ENCODE measurements at regions not wholly inside any gene's neighbourhood (a gene's known extent, or its start where the extent isn't known, plus 50 kb on each side); places are given as distances from the start of the nearest gene placed in this dataset.

DNA sequence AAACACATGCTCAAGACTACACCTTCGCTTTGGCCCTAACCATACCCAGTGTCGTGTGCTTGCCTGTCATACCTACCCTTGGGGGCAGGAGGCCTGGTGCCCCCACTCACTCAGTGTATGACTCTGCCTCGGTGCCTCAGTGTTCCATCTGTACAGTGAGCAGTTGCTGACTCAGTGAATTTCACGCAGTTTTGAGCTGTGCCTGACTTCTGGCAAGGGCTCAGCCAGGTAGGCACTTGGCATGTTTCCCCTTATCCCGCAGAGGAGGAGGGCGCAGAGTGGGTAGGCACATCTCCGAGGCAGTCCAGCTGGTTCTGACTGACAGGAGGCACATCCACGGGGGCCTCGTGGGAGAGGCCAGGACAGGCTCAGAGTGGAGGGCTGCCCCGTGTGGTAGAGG lies 148.9 kb upstream of the CIBAR2 start:
- TF ChIP-seq ZNF274 (IDR thresholded peaks at IDR 0.05; ENCODE audit: low read depth, low read length), result no peak
- H3K4me3 ChIP-seq (ENCODE audit: low read length), result no peak overlapping the region

DNA sequence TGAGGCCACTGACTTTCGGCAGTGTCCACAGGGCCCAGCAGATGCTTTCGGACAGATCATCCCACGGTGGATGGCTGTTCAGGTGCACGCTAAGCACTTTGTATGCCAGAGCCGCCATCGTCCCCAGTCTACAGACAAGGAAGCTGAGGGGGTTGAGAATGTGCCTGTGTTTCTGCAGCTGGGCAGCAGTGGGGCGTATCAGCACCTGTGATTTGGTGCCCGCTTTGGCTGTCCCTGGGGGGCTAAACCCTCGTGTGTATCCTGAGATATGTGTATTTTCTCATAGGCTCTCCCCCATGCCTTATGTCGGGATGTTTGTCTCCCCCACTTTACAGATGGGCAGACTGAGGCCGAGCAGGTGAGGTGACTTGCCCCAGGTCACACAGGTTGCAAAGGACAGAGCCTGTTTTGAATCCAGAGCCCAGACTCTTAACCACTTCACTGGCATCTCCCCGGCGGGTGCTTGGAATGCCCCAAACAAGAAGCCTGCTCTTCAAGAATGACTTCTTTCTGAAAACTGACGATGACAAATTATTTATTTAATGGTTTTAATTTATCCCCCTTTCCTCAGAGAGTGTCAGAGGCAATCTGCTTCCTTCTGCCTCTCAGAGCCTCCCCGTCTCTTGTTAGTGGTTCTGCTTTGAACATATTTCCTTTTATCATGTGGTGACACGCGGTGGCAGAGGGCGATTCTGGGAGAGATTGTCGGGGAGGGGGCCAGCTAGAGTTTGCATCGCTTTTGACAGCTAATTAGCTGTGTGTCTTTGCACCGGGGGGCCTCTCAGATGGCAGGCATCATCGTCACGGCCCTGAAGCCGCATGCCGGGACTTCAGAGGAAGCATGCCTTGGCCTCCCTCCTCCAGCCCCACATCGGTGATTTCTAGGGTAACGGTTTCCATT lies 149.6 kb upstream of the CIBAR2 start:
- no peak overlapping the region for H3K4me3 ChIP-seq (ENCODE audit: low read length)
- no peak for TF ChIP-seq ZNF274 (IDR thresholded peaks at IDR 0.05; ENCODE audit: low read depth, low read length)

DNA sequence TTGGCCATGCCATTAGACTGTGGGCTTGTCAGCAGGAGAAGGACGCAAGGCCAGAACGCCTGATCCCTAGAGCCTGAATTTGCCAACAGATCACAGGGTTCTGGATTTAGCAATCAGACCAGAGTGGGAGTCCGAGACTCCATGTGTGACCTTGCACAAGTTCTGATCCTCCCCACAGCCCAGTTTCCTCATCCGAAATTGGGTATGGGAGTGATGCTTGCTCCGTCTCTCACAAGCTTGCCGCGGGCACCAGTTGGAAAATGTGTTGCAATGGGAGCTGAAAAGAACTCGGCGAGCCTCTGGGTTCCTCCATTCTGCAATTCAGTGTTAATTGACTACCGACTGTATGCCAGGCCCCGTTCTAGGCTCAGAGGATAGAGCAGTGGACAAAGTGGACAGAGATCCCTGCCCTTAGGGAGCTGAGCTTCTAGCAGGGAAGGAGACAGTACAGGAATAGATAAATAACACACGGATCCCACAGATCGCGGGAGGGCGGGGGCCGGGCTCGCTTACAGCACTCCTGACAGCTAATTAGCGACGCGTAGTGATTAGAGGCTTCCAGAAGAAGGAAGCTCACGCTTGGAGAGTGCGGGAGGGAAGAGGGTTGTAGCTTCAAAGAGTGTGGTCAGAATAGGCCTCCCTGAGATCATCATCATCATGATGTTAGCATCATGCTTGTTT lies 150.4 kb upstream of the CIBAR2 start:
- H3K4me3 ChIP-seq (ENCODE audit: low read length), result no peak overlapping the region
- no peak for TF ChIP-seq ZNF274 (IDR thresholded peaks at IDR 0.05; ENCODE audit: low read depth, low read length)

DNA sequence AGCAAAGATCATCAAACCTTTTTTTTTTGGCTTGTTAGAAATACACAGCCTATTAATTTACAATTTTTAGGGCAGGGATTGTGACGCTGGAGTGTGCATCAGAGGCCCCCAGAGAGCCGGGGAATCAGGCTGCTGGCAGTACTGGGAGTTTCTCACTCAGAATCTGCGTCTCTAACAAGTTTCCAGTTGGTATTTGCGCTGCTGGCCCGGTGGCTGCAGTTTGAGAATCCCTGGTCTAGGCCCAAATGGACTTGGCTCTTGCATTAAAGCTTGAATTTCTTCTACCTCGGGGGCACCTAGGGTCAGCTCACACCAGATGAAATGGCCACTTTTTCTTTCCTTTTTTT lies 150.9 kb upstream of the CIBAR2 start:
- H3K4me3 ChIP-seq (ENCODE audit: low read length), result no peak overlapping the region
- no peak for TF ChIP-seq ZNF274 (IDR thresholded peaks at IDR 0.05; ENCODE audit: low read depth, low read length)

DNA sequence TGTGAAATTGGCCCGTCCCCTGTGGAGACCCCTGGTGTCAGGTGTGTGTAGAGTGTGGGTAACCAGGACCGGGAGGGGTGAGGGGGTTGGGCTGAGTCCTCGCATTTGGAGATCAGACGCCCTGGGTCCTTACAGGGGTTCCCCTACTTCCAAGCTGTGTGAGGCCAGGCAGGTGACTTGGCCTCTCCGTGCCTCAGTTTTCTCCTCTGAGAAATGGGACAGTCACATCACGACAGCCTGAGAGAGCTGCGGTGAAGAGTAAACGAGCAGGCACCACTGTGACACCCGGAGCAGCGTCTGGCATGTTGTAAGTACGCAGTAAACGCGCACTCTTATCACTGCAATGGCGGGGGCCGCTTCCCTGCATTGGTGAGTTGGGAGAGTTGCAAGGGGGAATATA lies 152.5 kb upstream of the CIBAR2 start:
- no peak overlapping the region for H3K4me3 ChIP-seq (ENCODE audit: low read length)
- no peak for TF ChIP-seq ZNF274 (IDR thresholded peaks at IDR 0.05; ENCODE audit: low read depth, low read length)

DNA sequence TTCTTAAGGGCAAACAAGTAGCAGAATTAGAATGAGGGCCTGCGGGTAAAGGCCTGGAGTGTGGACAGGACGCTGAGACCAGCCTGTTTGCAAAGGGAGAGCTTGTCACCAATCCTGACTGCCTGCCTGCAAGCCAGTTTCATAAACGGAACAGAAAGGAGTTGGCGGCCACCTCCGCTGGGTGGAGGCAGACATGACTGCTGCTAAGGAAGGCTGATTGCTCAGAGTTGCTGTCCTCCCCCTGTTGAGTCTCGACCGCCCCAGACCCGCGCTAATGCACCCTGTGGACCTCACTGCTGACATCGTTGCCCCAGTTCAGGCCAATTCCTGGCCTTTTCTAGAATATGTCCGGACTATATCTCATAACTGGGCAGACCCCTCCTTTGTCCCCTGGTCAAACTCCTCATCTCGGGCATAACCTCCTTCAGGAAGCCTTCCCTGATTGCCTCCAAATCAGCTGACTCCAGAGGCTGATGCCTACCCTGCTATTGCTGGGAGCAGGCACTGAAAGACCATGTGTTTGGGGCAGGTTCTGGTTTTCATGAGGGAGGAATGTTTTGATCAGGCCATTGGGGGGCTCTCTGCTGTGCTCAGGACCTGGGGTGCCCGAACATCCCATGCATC lies 153.0 kb upstream of the CIBAR2 start:
- no peak overlapping the region for H3K4me3 ChIP-seq (ENCODE audit: low read length)
- no peak for TF ChIP-seq ZNF274 (IDR thresholded peaks at IDR 0.05; ENCODE audit: low read depth, low read length)

DNA sequence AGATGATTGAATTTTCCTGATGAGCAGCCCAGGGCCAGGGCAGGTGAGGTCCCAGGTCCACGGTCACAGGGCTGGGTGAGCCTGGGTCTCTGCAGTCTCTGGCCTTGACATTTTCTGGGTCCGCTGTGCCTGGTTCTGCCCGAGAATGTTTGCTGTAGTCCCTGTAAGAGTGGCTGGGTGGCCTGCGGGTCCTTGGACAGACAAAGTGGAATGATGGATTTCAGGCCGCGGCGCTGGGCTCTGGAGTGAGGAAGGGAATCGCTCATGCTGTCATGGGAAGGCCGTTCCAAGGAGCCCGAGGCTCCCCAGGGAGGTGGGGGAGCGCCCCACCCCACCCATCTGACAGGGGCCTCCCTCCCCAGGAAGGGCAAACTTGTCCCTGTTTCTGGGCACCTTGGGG lies 153.5 kb upstream of the CIBAR2 start:
- TF ChIP-seq ZNF274 (IDR thresholded peaks at IDR 0.05; ENCODE audit: low read depth, low read length), result no peak
- no peak overlapping the region for H3K4me3 ChIP-seq (ENCODE audit: low read length)

DNA sequence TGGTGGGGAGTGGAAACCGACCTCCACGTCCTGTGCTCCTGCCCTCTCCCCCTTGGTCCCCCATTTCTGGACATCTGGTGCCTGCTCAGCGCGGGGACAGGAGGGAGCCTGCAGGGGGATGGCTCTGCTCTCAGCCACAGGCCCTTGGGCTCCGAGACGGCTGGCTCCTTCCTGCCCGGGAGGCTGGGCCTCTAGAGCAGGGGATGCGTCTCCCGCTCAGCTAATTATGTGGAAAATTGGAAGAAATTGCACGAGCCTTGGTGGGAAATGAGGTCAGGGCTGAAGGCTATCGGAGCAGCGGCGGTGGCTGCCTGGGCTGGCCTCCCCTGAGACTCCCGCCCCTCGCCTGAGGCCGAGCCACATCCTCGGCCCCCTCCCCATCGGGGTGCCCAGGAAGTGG lies 154.6 kb upstream of the CIBAR2 start:
- H3K4me3 ChIP-seq (ENCODE audit: low read length), result no peak overlapping the region
- no peak for TF ChIP-seq ZNF274 (IDR thresholded peaks at IDR 0.05; ENCODE audit: low read depth, low read length)

DNA sequence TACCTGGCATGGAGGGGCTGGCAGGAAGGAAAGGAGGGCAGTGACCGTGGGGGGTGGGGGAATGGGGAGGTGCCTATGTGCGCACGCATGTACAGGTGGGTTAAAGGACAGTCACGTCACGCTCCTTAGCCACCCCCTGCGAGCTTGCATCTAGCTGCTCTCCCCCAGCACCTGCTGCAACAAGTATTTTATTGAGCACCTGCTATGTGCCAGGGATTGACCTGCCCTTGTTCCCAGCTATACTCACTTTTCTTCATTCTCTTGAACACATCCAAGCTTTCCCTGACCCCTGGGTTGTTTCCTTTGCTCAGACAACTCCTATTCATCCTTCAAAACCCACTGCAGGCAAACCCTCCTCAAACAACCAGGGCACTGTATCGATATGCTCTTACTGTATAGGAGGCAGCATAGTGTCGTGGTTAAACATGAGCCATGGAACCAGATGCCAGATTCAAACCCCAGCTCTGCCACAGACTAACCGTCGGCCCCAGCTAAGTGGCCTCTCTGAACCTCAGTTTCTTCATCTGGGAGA lies 155.2 kb upstream of the CIBAR2 start:
- no peak overlapping the region for H3K4me3 ChIP-seq (ENCODE audit: low read length)
- no peak for TF ChIP-seq ZNF274 (IDR thresholded peaks at IDR 0.05; ENCODE audit: low read depth, low read length)

DNA sequence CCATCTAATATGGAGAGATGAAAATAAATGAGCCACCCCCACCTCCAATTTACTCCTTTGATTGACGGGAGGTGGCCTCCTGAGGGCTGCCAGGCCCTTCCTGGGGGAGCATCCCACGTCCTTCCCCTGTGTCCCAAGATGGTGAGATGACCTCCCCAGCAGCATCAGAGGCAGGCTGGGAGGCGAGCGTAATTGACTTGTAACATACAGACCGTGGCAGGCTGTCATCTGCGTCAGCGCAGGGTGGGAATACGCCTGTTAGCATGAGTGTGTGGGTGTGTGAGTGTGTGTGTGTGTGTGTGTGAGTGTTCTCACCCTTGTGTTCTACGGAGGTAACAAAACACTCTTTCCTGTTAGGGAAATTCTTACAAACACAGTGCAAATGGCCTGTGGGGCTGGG lies 156.9 kb upstream of the CIBAR2 start:
- TF ChIP-seq ZNF274 (IDR thresholded peaks at IDR 0.05; ENCODE audit: low read depth, low read length), result no peak
- H3K4me3 ChIP-seq (ENCODE audit: low read length), result no peak overlapping the region

DNA sequence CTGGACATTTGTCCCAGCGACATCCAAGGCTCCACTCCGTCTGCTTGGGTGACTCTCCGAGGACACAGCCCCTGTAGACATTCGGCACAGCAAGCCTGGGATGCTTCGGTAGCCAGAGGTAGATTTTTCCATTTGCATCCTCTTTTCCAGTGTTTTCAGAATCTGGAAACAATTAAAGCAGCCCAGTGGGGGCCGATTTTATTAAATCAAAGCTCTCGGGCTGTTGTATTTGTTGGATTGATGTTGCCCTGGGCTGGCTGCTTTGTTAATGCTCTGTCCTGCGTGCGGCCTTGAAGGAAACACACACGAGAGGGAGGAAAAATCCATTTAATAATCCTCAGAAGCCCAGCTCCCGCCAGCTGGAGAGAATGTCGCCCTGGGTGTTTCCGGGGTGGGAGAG lies 158.1 kb upstream of the CIBAR2 start:
- no peak overlapping the region for H3K4me3 ChIP-seq (ENCODE audit: low read length)
- TF ChIP-seq ZNF274 (IDR thresholded peaks at IDR 0.05; ENCODE audit: low read depth, low read length), result no peak

DNA sequence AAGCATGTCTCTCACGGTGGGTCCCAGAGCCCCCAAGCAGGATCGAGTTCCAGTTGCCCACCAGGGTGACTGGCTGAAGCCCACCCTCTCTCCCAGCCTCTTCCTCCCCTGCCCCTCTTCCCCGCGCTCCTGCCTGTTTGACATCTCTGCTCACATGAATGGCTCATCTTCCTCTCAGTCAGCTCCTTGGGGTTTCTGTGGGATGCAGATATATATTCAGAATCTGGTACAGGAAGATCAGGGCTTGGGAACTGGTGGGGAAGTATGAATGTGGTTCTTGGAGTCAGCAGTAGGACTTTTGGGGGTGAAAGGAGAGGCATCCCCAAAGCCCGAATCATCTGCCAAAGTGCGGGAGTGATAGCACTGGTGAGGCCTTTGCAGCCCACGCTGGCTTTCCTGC lies 158.9 kb upstream of the CIBAR2 start:
- H3K4me3 ChIP-seq (ENCODE audit: low read length), result no peak overlapping the region
- no peak for TF ChIP-seq ZNF274 (IDR thresholded peaks at IDR 0.05; ENCODE audit: low read depth, low read length)

DNA sequence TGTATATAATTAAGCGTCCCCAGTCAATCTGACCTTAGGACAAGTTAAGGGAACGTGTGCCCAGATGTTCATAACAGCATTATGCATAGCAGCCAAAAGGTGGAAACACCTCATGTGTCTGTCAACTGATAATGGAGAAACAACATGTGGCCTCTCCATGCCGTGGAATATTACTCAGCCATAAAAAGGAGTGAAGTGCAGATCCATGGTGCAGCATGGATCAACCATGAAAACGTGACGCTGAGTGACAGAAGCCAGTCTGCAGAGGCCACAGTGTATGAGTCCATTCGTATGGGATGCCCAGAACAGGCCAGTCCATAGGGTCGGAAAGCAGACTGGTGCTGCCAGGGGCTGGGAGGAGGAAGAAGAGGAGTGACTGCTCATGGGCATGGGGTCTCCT lies 161.0 kb upstream of the CIBAR2 start:
- no peak overlapping the region for H3K4me3 ChIP-seq (ENCODE audit: low read length)
- no peak for TF ChIP-seq ZNF274 (IDR thresholded peaks at IDR 0.05; ENCODE audit: low read depth, low read length)

DNA sequence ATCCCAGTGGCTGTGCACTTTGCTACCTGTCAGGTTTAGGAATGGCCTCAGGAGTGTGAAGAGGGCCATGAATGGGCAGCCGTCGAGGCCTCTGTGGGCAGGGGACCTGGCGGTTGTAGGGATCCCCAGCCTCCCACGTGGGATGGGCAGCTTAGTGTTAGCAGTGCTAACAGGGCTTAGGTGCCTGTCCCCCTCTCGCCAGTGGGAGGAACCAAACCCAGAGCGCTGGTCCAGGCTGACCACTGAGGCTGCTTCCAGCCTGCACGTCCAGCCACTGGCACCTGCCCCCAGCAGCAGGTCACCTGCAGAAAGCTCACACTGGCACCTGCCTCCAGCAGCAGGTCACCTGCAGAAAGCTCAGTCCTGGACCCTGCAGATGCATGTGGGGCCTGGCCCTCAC lies 162.2 kb upstream of the CIBAR2 start:
- TF ChIP-seq ZNF274 (IDR thresholded peaks at IDR 0.05; ENCODE audit: low read depth, low read length), result no peak
- no peak overlapping the region for H3K4me3 ChIP-seq (ENCODE audit: low read length)

DNA sequence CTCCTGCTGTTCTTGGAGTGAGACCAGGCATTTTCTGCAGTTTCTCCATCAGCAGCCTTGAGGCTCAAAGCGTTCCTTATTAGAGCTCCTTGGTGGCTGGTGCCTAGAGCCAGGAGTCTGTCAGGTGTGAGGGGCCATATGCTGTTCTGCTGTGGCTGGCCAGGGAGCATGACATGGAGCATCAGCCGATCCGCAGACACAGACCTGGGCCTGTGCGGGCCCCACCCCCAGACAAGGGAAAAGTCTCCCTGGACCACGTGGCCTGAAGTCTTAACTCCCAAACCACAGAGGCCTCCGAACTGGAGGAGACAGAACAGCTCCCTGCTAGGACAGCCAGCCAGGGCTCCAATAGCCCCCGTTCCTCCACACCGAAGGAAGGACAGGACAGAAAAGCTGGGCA lies 162.7 kb upstream of the CIBAR2 start:
- TF ChIP-seq ZNF274 (IDR thresholded peaks at IDR 0.05; ENCODE audit: low read depth, low read length), result no peak
- H3K4me3 ChIP-seq (ENCODE audit: low read length), result no peak overlapping the region
